Activated naive CD4-positive, alpha-beta T cell treated with anti-CD3 and anti-CD28 coated beads for 36 hours (primary cell): ENCODE measurements at regions not wholly inside any gene's neighbourhood (a gene's known extent, or its start where the extent isn't known, plus 50 kb on each side); places are given as distances from the start of the nearest gene placed in this dataset.
"Not testable (repeated sequence)": the region's sequence is repeated elsewhere in the genome, so short reads cannot be mapped to it uniquely, and the experiment has no call there.

Experiments used
- CTCF ChIA-PET: fragments of 350-600 bp; sonication (Branson Sonifier 250); formaldehyde crosslinking; loops from one replicate; lab custom pipeline; 2021; ENCODE audit warnings: antibody characterized with exemption; lab: Charles Lee
- DNase-seq: peaks from one replicate; pipeline ENCODE4 v3.0.0-alpha.2; 2020
- H3K27ac Mint-ChIP-seq: one replicate; pipeline ENCODE4 v1.8.0; 2021; ENCODE audit warnings: mild to moderate bottlenecking, mixed read lengths
- H3K27me3 Mint-ChIP-seq: one replicate; pipeline ENCODE4 v1.8.0; 2021; ENCODE audit warnings: low read depth, mixed read lengths
- H3K36me3 Mint-ChIP-seq: one replicate; pipeline ENCODE4 v1.8.0; 2021; ENCODE audit warnings: low read depth, mixed read lengths
- H3K4me1 Mint-ChIP-seq: one replicate; pipeline ENCODE4 v1.8.0; 2021; ENCODE audit warnings: low read depth, mixed read lengths
- H3K4me3 Mint-ChIP-seq: one replicate; pipeline ENCODE4 v1.8.0; 2021; ENCODE audit warnings: mild to moderate bottlenecking, moderate library complexity, mixed read lengths
- H3K9me3 Mint-ChIP-seq: one replicate; pipeline ENCODE4 v1.8.0; 2021; ENCODE audit warnings: mixed read lengths
- intact Hi-C: fragments of 100-400 bp; cut with micrococcal nuclease; formaldehyde crosslinking; loops from one replicate; pipeline ENCODE4 v1.15.1; 2023

- no peak overlapping the region for H3K4me3 Mint-ChIP-seq
- intact Hi-C loops: no loop called here
- no peaks in the 10 kb centered on the region for H3K4me1 Mint-ChIP-seq
- H3K36me3 Mint-ChIP-seq: no peaks in the 10 kb centered on the region
- no peaks in the 10 kb centered on the region for H3K27me3 Mint-ChIP-seq
- H3K9me3 Mint-ChIP-seq: peaks cover 12% of the 10 kb centered on the region
- H3K27ac Mint-ChIP-seq: no peak overlapping the region
- CTCF ChIA-PET: no interaction called here
- DNase-seq: no peak
Measured at GRCh38 chr5:12690361-12690760, 786.1 kb upstream of the CTNND2 start.

DNA sequence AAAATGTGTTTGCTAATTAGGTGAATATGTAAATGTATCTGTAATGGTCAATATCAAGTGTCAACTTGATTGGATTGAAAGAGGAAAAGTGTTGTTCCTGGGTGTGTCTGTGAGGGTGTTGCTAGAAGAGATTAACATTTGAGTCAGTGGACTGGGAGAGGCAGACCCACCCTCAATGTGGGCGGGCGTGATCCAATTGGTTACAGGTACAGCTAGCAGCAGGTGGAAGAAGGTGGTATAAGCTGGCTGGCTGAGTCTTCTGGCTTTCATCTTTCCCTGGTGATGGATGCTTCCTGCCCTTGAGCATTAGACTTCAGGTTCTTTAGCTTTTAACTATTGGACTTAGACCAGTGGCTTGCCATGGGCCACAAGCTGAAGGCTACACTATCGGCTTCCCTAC, 779.0 kb upstream of the CTNND2 start:
- H3K9me3 Mint-ChIP-seq: peaks cover 2% of the 10 kb centered on the region
- no peak overlapping the region for H3K4me3 Mint-ChIP-seq
- CTCF ChIA-PET: interaction anchor here (0.7 kb wide), 1 partner anchor 9 kb away, joined by 3 read pairs; no protein-coding TSS in a partner anchor
- H3K27me3 Mint-ChIP-seq: no peaks in the 10 kb centered on the region
- H3K36me3 Mint-ChIP-seq: no peaks in the 10 kb centered on the region
- intact Hi-C loops: no loop called here
- no peak overlapping the region for H3K27ac Mint-ChIP-seq
- no peak for DNase-seq
- H3K4me1 Mint-ChIP-seq: no peaks in the 10 kb centered on the region

- no peak for DNase-seq
Measured at GRCh38 chr5:12679731-12680130, 775.5 kb upstream of the CTNND2 start.

GRCh38 chr5:12675959-12676358, 771.7 kb upstream of the CTNND2 start:
- no peaks in the 10 kb centered on the region for H3K4me1 Mint-ChIP-seq
- H3K27ac Mint-ChIP-seq: no peak overlapping the region
- CTCF ChIA-PET: no interaction called here
- intact Hi-C loops: no loop called here
- no peak for DNase-seq
- H3K36me3 Mint-ChIP-seq: no peaks in the 10 kb centered on the region
- H3K4me3 Mint-ChIP-seq: no peak overlapping the region
- no peaks in the 10 kb centered on the region for H3K27me3 Mint-ChIP-seq
- peaks cover 7% of the 10 kb centered on the region for H3K9me3 Mint-ChIP-seq

More at GRCh38 chr5:12679731-12680130, 775.5 kb upstream of the CTNND2 start:
- no peak overlapping the region for H3K4me3 Mint-ChIP-seq
- no peak overlapping the region for H3K27ac Mint-ChIP-seq
- no peaks in the 10 kb centered on the region for H3K27me3 Mint-ChIP-seq
- no peaks in the 10 kb centered on the region for H3K36me3 Mint-ChIP-seq
- H3K9me3 Mint-ChIP-seq: peaks cover 7% of the 10 kb centered on the region
- H3K4me1 Mint-ChIP-seq: no peaks in the 10 kb centered on the region
- CTCF ChIA-PET: no interaction called here
- intact Hi-C loops: no loop called here

DNA sequence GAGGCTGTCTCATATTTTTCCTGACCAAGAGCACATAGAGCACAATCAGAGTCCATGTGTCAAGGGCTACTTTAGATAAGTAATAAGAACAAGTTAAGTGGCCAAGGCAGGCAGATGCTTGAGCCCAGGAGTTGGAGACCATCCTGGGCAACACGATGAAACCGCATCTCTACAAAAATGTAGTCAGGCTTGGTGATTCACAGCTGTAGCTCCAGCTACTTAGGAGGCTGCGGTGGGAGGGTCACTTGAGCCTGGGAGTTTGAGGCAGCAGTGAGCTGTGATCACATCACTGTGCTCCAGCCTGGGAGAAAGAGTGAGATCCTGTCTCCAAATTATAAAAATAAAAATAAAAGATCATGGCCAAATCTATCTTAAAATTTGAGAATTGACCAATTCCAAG, 767.9 kb upstream of the CTNND2 start:
- no peak for DNase-seq
- H3K4me3 Mint-ChIP-seq: no peak overlapping the region
- H3K27me3 Mint-ChIP-seq: no peaks in the 10 kb centered on the region
- H3K9me3 Mint-ChIP-seq: peaks cover 8% of the 10 kb centered on the region
- H3K4me1 Mint-ChIP-seq: no peaks in the 10 kb centered on the region
- intact Hi-C loops: no loop called here
- no peaks in the 10 kb centered on the region for H3K36me3 Mint-ChIP-seq
- CTCF ChIA-PET: no interaction called here
- no peak overlapping the region for H3K27ac Mint-ChIP-seq

- intact Hi-C loops: no loop called here
- Mint-ChIP-seq H3K4me3 (no peak overlapping the region), H3K36me3 (no peaks in the 10 kb centered on the region)
Measured at GRCh38 chr5:12669326-12669725, 765.1 kb upstream of the CTNND2 start.

GRCh38 chr5:12668564-12668963, 764.3 kb upstream of the CTNND2 start:
- no peaks in the 10 kb centered on the region for H3K27me3 Mint-ChIP-seq
- H3K36me3 Mint-ChIP-seq: no peaks in the 10 kb centered on the region

More at GRCh38 chr5:12669326-12669725, 765.1 kb upstream of the CTNND2 start:
- H3K27ac Mint-ChIP-seq: no peak overlapping the region
- no peaks in the 10 kb centered on the region for H3K4me1 Mint-ChIP-seq
- H3K9me3 Mint-ChIP-seq: peaks cover 13% of the 10 kb centered on the region
- DNase-seq: no peak
- CTCF ChIA-PET: no interaction called here
- no peaks in the 10 kb centered on the region for H3K27me3 Mint-ChIP-seq

DNA sequence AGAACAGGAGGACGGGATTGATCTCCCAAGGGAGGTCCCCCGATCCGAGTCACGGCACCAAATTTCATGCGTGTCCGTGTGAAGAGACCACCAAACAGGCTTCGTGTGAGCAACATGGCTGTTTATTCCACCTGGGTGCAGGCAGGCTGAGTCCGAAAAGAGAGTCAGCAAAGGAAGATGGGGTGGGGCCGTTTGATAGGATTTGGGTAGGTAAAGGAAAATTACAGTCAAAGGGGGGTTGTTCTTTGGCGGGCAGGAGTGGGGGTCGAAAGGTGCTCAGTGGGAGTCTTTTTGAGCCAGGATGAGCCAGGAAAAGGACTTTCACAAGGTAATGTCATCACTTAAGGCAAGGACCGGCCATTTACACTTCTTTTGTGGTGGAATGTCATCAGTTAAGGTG, 763.6 kb upstream of the CTNND2 start:
- peaks cover 17% of the 10 kb centered on the region for H3K9me3 Mint-ChIP-seq
- H3K4me3 Mint-ChIP-seq, H3K27ac Mint-ChIP-seq, H3K36me3 Mint-ChIP-seq, H3K27me3 Mint-ChIP-seq, DNase-seq, intact Hi-C loops, H3K4me1 Mint-ChIP-seq, CTCF ChIA-PET: not testable (repeated sequence)

More at GRCh38 chr5:12668564-12668963, 764.3 kb upstream of the CTNND2 start:
- Mint-ChIP-seq H3K4me1 (no peaks in the 10 kb centered on the region), H3K27ac (no peak overlapping the region), H3K9me3 (peaks cover 17% of the 10 kb centered on the region), H3K4me3 (no peak overlapping the region)
- CTCF ChIA-PET: no interaction called here
- DNase-seq: no peak
- intact Hi-C loops: no loop called here

DNA sequence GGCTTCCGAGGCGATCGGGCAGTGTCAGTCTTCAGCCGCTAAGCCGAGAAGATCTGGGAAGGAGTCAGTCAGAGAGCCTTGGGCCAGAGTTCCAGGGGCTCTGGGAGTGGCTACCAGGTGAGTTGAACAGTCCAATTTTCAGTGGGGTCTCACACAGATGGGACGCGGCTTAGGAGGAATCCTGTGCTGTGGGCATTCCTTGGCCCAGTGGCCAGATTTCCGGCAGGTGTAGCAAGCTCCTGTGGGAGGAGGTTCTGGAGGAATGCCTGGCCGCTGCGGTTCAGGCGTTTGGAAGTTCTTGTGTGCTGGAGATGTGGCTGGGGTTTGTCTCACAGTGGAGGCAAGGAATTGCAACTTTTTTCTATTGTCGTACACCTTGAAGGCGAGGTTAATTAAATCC, 761.5 kb upstream of the CTNND2 start:
- CTCF ChIA-PET, H3K4me3 Mint-ChIP-seq, H3K27me3 Mint-ChIP-seq, H3K36me3 Mint-ChIP-seq, intact Hi-C loops, DNase-seq, H3K27ac Mint-ChIP-seq, H3K4me1 Mint-ChIP-seq: not testable (repeated sequence)
- H3K9me3 Mint-ChIP-seq: peaks cover 20% of the 10 kb centered on the region

DNA sequence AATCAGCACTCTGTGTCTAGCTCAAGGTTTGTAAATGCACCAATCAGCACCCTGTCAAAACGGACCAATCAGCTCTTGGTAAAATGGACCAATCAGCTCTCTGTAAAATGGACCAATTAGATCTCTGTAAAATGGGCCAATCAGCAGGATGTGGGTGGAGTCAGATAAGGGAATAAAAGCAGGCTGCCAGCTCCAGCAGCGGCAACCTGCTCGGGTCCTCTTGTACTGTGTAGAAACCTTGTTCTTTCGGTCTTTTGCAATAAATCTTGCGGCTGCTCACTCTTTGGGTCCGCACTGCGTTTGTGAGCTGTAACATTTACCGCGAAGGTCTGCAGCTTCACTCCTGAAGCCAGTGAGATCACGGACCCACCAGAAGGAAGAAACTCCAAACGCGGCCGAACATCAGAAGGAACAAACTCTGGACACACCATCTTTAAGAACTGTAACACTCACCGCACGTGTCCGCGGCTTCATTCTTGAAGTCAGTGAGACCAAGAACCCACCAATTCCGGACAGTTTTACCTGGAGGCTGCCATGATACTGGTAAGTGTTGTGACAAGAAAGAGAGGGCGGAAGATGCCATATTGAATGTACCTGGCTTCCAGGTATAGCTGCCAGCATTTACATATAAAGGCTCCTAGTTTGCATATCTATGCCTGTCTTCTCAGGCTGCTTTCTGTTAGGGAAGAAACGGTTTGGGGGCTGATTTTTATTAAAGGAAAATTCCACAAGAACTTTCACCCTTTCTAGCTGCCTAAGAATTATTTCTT, 758.5 kb upstream of the CTNND2 start:
- Mint-ChIP-seq H3K27me3 (no peaks in the 10 kb centered on the region), H3K9me3 (peaks cover 28% of the 10 kb centered on the region), H3K27ac (no peak overlapping the region), H3K4me3 (no peak overlapping the region), H3K4me1 (no peaks in the 10 kb centered on the region), H3K36me3 (no peaks in the 10 kb centered on the region)
- intact Hi-C loops: no loop called here
- DNase-seq: no peak
- CTCF ChIA-PET: no interaction called here

GRCh38 chr5:12661617-12662370, 757.5 kb upstream of the CTNND2 start:
- Mint-ChIP-seq H3K4me3 (no peak overlapping the region), H3K27ac (no peak overlapping the region), H3K27me3 (no peaks in the 10 kb centered on the region), H3K4me1 (no peaks in the 10 kb centered on the region), H3K36me3 (no peaks in the 10 kb centered on the region), H3K9me3 (peaks cover 25% of the 10 kb centered on the region)
- CTCF ChIA-PET: no interaction called here
- no peak for DNase-seq
- intact Hi-C loops: no loop called here

DNA sequence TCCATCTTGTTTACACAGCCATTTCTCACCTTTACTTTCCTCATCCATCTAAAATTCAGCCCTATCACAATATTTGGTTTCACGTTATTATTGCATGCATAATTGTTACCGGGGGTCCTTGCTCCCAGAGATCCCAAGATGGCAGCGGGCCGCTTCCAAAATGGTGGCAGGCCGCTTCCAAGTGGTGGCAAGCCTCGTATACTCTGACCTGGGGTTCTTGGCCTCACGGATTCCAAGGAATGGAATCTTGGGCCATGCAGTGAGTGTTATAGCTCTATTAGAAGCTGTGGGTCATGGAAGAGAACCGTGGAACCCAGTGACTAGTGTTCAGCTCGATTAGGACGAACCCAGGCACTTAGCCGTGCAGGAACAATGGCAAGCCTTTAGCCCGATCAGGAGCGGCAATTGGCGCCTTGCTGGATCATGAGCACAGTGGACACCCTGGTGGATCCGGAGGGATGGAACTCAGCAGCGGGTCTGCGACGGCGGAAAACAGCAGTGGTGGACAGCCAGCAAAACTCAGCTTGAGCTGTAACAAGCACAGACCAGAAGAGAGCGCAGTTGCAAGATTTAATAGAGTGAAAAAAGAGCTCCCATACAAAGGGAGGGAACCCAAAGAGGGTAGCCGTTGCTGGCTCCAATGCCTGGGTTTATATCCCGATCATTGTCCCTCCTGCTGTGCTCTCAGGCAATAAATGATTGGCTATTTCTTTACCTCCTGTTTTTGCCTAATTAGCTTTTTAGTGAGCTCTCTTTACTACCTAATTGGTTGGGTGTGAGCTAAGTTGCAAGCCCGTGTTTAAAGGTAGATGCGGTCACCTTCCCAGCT, 756.2 kb upstream of the CTNND2 start:
- H3K36me3 Mint-ChIP-seq, CTCF ChIA-PET, H3K27ac Mint-ChIP-seq, DNase-seq, intact Hi-C loops, H3K27me3 Mint-ChIP-seq, H3K4me3 Mint-ChIP-seq, H3K4me1 Mint-ChIP-seq: not testable (repeated sequence)
- peaks cover 28% of the 10 kb centered on the region for H3K9me3 Mint-ChIP-seq
